Activated CD8-positive, alpha-beta memory T cell treated with anti-CD3 and anti-CD28 coated beads for 24 hours (primary cell): ENCODE measurements at regions not wholly inside any gene's neighbourhood (a gene's known extent, or its start where the extent isn't known, plus 50 kb on each side); places are given as distances from the start of the nearest gene placed in this dataset.
"Not testable (repeated sequence)": the region's sequence is repeated elsewhere in the genome, so short reads cannot be mapped to it uniquely, and the experiment has no call there.

Experiments
- DNase-seq: peaks from one replicate; pipeline ENCODE4 v3.0.0-alpha.2; 2020

DNA sequence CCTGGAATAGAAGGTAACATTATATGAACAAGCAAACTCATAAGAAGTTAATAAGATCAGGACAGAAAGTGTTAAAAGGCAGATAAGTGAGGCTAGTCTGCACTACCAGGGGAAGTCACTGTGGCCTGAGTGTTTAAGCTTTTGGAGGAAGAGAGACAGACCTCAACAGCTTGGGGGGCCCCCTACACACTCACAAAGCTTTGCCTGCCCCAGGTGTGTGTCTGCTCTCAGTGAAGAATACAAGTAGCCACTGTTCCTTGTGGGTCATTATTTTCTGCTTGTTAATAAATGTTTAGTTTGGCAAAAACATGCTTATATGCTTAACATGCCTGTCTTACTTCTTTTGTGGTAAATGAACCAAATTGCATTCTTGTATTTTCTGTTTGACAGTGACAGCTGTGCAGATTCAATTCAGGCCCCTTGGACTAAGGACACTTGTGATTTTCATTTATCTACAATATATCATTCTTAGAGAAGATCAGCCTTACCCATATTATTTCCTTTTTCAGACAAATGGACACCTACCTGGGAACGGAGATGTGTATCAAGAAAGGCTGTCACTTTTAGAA, 50.7 kb upstream of the C12orf71 start:
- no peak for DNase-seq

- no peak for DNase-seq
Measured at GRCh38 chr12:27140478-27140969, 58.1 kb upstream of the C12orf71 start.

GRCh38 chr12:27142101-27142721, 59.8 kb upstream of the C12orf71 start:
- no peak for DNase-seq

- no peak for DNase-seq
Measured at GRCh38 chr12:27143256-27144069, 61.1 kb upstream of the C12orf71 start.

GRCh38 chr12:27145725-27146124, 63.3 kb upstream of the C12orf71 start:
- DNase-seq: not testable (repeated sequence)

DNA sequence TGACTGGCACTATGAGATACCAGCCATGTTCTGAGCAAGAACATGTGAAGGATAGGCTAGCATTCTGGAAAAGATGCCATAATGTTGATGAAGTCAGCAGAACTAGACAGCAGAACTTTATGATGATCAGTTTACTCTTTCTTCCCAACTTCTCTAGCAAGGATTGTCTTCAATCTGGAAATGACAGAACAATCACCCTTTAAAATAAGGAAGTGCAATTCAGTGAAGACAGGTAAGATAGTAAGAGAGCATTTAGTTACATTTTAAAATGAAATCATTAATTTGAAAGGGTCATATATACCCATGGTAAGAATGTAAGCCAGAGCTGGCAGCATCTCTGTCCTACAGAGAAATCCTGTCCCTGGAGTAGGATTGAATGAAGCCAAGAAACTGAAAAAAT, 66.0 kb upstream of the C12orf71 start:
- no peak for DNase-seq

- DNase-seq: no peak
Measured at GRCh38 chr12:27148791-27149190, 66.4 kb upstream of the C12orf71 start.

GRCh38 chr12:27151479-27151878, 69.1 kb upstream of the C12orf71 start:
- DNase-seq: no peak

GRCh38 chr12:27158297-27158696, 75.9 kb upstream of the C12orf71 start:
- no peak for DNase-seq

- no peak for DNase-seq
Measured at GRCh38 chr12:27161458-27162228, 79.3 kb upstream of the C12orf71 start.

DNA sequence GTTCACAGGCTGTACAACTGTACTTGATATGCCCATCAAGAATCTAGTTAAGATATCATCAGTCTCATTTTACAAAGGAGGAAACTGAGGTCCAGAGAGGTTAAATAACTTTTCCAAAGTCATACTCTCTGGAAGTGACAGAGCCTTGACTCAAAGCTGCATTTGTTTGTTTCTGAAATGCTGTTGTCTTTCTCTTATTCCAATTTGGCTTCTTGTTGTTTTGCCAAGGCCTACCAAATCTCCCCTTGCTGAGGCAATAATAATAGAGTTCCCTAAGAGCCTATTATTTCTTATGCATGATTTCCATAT, 79.8 kb upstream of the C12orf71 start:
- DNase-seq: no peak

DNA sequence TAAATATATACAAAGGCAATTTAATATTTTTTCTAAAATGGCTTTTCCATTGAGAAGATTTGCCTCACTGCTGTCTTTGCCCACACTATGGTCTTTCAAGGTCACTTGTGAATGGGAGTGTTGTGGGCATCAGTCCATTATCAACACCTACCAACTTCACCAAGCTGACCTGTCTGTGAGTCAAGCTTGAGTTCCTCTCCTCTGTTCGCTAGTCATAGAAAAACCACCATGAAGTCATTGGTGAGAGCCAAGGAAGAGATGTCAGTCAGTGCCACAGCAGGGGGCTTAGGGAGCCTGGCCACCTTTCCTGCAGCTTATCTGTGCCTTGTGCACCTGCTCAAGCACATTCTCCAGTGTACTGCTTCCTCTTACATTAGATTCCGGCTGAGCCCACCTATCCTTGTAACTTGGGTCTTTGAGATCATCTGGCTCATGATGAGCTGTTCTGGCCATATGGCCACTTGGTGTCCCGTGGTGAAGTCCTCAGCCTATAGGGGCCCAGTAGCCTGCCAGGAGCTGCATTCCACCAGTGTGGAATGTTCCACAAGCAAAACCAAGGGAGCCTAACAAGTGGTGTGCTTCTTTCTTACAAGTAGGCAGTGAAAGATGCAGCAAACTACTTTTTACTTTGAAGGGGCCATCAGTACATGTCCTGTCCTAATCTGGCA, 80.8 kb upstream of the C12orf71 start:
- DNase-seq: no peak

DNA sequence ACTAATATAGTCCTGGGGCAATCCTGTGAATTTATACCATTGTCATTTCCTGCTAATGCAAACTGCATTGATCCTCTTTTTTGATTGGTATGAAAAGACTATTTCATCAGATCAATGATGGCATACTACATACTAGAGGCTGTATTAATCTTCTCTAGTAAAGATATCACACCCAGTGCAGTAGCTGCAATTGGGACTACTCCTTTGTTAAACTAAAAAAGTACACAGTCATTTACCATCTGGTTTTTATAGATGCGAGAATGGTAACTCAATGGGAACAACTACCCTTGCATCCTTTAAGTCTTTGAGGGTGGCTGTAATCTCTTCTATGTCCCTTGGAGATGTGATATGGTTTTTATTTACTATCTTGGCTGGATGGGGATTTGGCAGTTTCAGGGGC, 80.2 kb upstream of the STK38L start:
- DNase-seq: no peak

- no peak for DNase-seq
Measured at GRCh38 chr12:27164330-27165040, 79.6 kb upstream of the STK38L start.

DNA sequence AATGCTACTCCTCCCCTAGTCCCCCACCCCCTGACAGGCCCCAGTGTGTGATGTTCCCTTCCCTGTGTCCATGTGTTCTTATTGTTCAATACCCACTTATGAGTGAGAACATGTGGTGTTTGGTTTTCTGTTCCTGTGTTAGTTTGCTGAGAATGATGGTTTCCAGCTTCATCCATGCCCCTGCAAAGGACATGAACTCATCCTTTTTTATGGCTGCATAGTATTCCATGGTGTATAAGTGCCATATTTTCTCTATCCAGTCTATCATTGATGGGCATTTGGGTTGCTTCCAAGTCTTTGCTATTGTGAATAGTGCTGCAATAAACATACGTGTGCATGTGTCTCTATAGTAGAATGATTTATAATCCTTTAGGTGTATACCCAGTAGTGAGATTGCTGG, 78.1 kb upstream of the STK38L start:
- DNase-seq: not testable (repeated sequence)

DNA sequence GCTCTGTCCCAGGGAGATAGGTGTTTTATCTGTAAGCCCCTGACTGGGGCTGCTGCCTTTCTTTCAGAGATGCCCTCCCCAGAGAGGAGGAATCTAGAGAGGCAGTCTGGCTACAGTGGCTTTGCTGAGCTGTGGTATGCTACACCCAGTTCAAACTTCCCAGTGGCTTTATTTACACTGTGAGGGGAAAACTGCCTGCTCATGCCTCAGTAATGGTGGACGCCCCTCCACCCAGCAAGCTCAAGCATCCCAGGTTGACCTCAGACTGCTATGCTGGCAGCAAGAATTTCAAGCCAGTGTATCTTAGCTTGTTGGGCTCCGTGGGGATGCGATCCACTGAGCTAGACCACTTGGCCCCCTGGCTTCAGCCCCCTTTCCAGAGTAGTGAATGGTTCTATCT, 72.6 kb upstream of the STK38L start:
- DNase-seq: not testable (repeated sequence)

- no peak for DNase-seq
Measured at GRCh38 chr12:27176765-27177164, 67.3 kb upstream of the STK38L start.

DNA sequence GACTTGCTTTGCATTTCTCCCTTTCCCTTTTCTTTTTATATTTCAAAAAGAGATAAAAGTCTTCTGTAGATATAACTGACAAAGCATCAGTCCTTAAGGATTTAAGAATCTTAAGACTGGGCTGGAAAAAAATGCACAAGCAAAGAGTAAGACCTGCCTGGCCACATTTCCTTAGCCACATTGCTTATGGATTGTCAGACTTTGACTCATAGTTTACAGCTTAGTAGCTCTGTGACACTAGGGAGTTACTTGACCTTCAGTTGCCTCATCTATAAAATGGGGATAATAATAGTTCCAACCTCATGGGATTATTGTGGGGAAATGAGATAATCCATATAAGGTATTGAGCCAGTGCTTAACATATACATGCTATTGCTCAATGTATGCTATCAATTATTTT, 66.4 kb upstream of the STK38L start:
- no peak for DNase-seq

- DNase-seq: no peak
Measured at GRCh38 chr12:27178255-27178654, 65.8 kb upstream of the STK38L start.

GRCh38 chr12:27178723-27179399, 65.2 kb upstream of the STK38L start:
- DNase-seq: no peak

DNA sequence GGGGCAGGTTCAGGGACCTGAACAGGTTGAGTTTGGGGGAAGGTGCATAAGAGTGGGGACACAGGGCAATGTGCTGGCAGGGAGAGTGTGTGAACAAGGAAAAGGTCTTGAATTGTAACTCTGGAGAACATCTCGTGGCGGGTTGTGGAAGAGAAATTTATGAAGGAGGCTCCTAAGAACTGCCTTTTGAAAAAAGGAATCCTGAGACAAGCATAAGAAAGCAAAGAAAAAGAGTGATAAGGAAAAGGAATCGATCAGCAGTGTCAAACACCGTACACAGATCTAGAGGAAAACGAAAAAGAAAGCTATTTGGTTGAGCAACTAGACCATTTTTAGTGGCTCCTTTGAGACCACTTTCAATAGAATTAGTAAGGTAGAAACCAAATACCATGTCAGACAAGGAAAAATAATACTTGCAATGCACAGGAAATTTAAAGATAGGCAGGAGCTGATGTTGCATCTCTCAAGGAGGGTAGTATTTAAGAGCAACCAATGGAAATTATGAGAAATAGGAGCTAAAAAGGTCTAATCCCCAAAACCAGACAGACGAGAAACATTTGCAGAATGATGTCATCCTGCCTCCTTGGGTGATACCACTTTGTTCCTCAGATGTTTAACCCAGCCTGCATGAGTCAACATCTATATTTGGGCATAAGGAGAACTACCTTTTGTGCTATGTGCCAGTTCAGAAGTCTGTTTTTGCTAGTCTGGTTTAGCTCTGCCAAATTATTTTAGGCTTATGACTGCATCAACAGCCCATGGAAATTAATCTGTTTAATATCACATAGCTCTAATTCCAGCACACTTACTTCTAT, 64.5 kb upstream of the STK38L start:
- DNase-seq: no peak
